HFFc6 (cell line): ENCODE measurements at regions not wholly inside any gene's neighbourhood (a gene's known extent, or its start where the extent isn't known, plus 50 kb on each side); places are given as distances from the start of the nearest gene placed in this dataset.

ENCODE experiments used
- DNase-seq: peaks from one replicate; pipeline ENCODE4 v3.0.0-alpha.2; 2018
- H3K27ac Mint-ChIP-seq: 2 replicates; pipeline ENCODE4 v1.8.0; 2020; ENCODE audit warnings: mild to moderate bottlenecking, mixed read lengths
- H3K27me3 Mint-ChIP-seq: 2 replicates; pipeline ENCODE4 v1.8.0; 2021; ENCODE audit warnings: mild to moderate bottlenecking, moderate library complexity, mixed read lengths; ENCODE audit not compliant: insufficient read depth
- H3K36me3 Mint-ChIP-seq: 2 replicates; pipeline ENCODE4 v1.8.0; 2021; ENCODE audit warnings: low read depth, mixed read lengths
- H3K4me1 Mint-ChIP-seq: 2 replicates; pipeline ENCODE4 v1.8.0; 2020; ENCODE audit warnings: low read depth, mixed read lengths
- H3K4me3 Mint-ChIP-seq: 2 replicates; pipeline ENCODE4 v1.8.0; 2020; ENCODE audit warnings: mild to moderate bottlenecking, moderate library complexity, mixed read lengths
- H3K9me3 Mint-ChIP-seq: 2 replicates; pipeline ENCODE4 v1.8.0; 2020; ENCODE audit warnings: mild to moderate bottlenecking, mixed read lengths
- TF ChIP-seq, protein P1 (sequence below): fragments of 200-600 bp; sonication (generic); IDR thresholded peaks from 2 replicates; pipeline ENCODE4 v1.5.0; 2021; ENCODE audit warnings: antibody characterized with exemption, mild to moderate bottlenecking

DNA sequence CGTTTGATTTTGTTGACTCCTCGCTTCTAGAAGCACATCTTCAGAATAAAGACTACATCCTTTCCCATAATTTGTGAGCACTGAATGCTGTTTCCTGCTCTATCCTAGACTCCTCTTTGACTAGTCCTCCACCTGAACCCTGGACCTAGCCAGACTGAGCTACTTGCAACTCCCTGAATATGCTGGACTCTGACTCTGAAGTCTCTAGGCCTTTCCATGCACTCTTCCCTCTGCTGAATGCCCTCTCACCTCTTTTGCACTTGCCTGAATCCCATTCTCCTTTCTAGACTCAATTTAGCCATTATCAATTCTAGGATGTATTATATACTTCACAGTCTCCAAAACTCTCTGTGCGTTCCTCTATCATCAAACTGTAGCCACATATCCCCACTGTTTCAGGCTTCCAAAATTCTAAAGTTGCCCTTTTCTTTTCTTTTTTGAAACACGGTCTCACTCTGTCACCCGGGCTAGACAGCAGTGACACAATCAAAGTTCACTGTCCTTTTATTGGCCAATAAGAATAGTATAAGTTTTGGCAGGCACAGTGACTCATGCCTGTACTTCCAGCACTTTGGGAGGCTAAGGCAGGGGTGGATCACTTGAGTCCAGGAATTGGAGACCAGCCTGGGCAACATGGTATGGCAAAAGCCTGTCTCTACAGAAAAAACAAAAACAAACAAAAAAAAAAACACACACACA lies 127.0 kb downstream of the LTN1 start:
- Mint-ChIP-seq H3K4me1 (peaks cover 12% of the 10 kb centered on the region; the same call in 1 of the 2 replicates), H3K36me3 (no peaks in the 10 kb centered on the region; the same call in 1 of the 2 replicates), H3K9me3 (no peaks in the 10 kb centered on the region), H3K4me3 (no peak overlapping the region), H3K27ac (no peak overlapping the region), H3K27me3 (no peaks in the 10 kb centered on the region; the same call in 1 of the 2 replicates)
- DNase-seq, result no peak
- TF ChIP-seq, protein P1, sequence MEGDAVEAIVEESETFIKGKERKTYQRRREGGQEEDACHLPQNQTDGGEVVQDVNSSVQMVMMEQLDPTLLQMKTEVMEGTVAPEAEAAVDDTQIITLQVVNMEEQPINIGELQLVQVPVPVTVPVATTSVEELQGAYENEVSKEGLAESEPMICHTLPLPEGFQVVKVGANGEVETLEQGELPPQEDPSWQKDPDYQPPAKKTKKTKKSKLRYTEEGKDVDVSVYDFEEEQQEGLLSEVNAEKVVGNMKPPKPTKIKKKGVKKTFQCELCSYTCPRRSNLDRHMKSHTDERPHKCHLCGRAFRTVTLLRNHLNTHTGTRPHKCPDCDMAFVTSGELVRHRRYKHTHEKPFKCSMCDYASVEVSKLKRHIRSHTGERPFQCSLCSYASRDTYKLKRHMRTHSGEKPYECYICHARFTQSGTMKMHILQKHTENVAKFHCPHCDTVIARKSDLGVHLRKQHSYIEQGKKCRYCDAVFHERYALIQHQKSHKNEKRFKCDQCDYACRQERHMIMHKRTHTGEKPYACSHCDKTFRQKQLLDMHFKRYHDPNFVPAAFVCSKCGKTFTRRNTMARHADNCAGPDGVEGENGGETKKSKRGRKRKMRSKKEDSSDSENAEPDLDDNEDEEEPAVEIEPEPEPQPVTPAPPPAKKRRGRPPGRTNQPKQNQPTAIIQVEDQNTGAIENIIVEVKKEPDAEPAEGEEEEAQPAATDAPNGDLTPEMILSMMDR, result no peak

DNA sequence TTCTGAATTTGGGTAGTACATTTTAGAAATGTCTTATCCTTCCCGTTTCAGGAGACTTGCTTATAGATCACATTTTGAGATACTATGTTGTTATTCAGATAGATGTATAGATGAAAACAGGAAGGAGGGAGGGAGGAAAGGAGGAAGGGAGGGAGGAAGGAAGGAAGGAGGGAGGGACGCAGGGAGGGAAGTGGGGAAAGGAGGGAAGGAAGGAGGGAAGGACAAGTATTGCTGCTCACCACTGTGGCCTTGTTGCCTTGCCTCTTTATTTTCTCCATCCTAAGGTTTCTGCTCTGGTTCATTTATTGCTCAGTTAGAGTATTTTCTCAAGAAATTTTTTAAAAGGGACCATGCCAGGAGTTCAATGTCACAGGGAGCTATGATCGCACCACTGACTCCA lies 134.3 kb downstream of the LTN1 start:
- no peaks in the 10 kb centered on the region; the same call in 1 of the 2 replicates for H3K36me3 Mint-ChIP-seq
- no peaks in the 10 kb centered on the region for H3K9me3 Mint-ChIP-seq
- H3K27me3 Mint-ChIP-seq, result peaks cover 6% of the 10 kb centered on the region; the same call in 1 of the 2 replicates
- H3K4me3 Mint-ChIP-seq, result no peak overlapping the region
- no peaks in the 10 kb centered on the region for H3K4me1 Mint-ChIP-seq
- no peak overlapping the region for H3K27ac Mint-ChIP-seq
- DNase-seq, result no peak
- TF ChIP-seq, protein P1, result no peak

DNA sequence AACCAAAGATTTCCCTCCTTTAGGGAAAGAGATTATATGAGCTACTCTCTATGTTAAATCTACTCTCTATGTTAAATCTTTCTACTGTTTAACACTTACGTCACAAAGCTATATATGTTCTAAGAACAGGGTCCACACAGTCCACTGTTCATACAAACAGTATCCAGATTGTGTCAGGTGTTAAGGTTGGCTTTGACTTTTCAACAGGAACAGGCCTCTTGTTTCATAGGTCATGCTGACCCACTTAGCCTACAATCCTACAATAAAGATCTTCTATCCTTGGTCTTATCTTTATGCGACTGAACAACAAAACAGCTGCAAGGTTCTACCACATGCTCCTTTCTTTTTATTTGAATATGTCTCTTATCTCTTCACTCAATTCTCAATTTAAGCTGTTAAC lies 134.9 kb downstream of the LTN1 start:
- H3K27ac Mint-ChIP-seq, result no peak overlapping the region

DNA sequence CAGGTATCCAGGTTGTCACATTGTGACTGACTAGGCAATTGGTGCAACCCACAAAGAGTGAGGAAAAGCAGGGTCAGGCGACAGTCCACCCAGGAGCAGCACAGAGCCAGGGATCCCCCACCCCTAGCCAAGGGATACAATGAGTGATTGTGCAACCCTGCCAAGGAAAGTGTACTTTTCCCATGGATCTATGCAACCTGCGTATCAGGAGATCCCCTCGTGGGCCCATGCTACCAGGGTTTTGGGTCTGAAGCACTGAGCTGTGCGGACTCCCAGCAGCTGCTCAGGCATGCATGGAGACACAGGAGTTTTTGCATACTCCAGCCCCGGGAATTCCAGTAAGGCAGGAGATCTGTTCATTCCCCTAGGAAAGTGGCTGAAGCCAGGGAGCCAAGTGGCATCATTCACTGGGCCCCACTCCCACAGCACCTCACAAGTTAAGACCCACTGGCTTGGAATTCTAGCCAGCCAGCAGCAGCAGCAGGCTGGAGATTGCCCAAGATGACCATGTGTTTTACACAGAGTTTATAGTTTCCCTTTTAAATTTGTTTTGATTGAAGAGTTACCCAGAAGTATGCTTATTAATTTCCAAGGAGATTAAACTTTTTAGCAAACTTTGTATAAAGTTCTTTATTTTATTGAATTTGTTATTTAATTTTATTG lies 136.0 kb downstream of the LTN1 start:
- H3K27me3 Mint-ChIP-seq, result peaks cover 6% of the 10 kb centered on the region; the same call in 1 of the 2 replicates
- no peaks in the 10 kb centered on the region for H3K4me1 Mint-ChIP-seq
- H3K9me3 Mint-ChIP-seq, result no peaks in the 10 kb centered on the region
- no peaks in the 10 kb centered on the region for H3K36me3 Mint-ChIP-seq
- no peak for DNase-seq
- H3K27ac Mint-ChIP-seq, result no peak overlapping the region
- TF ChIP-seq, protein P1, result no peak
- no peak overlapping the region for H3K4me3 Mint-ChIP-seq

More for the DNA sequence above, 134.9 kb downstream of the LTN1 start:
- H3K27me3 Mint-ChIP-seq, result peaks cover 6% of the 10 kb centered on the region; the same call in 1 of the 2 replicates
- DNase-seq, result no peak
- H3K9me3 Mint-ChIP-seq, result no peaks in the 10 kb centered on the region
- no peaks in the 10 kb centered on the region for H3K4me1 Mint-ChIP-seq
- H3K4me3 Mint-ChIP-seq, result no peak overlapping the region
- TF ChIP-seq, protein P1, result no peak
- no peaks in the 10 kb centered on the region; the same call in 1 of the 2 replicates for H3K36me3 Mint-ChIP-seq

DNA sequence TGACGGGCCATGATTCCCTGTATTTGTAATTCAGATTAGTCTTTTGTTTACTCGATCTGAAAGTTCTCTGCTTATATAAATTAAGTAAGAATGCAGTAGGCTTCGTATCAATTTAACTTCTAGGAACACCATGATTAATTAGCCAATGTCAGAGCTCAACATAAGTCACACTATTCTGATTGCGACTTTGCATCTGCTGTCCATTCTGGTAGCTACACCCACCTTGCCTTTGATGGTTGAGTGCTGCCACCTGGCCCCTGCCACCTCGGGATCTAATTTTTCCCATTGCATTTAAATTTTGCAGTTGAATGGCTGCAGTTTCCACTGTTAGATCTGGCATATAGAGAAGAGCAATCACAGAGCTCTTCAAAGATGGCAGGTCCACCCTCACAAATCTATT lies 140.0 kb downstream of the LTN1 start:
- H3K36me3 Mint-ChIP-seq, result no peaks in the 10 kb centered on the region
- H3K9me3 Mint-ChIP-seq, result no peaks in the 10 kb centered on the region
- no peak overlapping the region for H3K27ac Mint-ChIP-seq
- DNase-seq, result no peak
- peaks cover 4% of the 10 kb centered on the region; the same call in 1 of the 2 replicates for H3K4me1 Mint-ChIP-seq
- TF ChIP-seq, protein P1, result no peak
- peaks cover 6% of the 10 kb centered on the region; the same call in 1 of the 2 replicates for H3K27me3 Mint-ChIP-seq
- no peak overlapping the region for H3K4me3 Mint-ChIP-seq
